GM12865 (cell line): ENCODE measurements at regions not wholly inside any gene's neighbourhood (a gene's known extent, or its start where the extent isn't known, plus 50 kb on each side); places are given as distances from the start of the nearest gene placed in this dataset.

Source experiments
- DNase-seq: peaks from one replicate; pipeline ENCODE4 v3.0.0; 2010; ENCODE audit warnings: low read depth
- H3K4me3 ChIP-seq: 2 replicates; pipeline ENCODE4 v1.5.1; 2011; ENCODE audit warnings: mild to moderate bottlenecking, low read depth, low read length, control low read depth
- CTCF ChIP-seq: IDR thresholded peaks from 2 replicates; pipeline ENCODE4 v1.5.1; 2011; ENCODE audit warnings: low read length, control low read depth, low read depth, inconsistent platforms; ENCODE audit not compliant: insufficient read depth; ENCODE audit errors: missing control alignments

- no peak for DNase-seq
- H3K4me3 ChIP-seq: no peak overlapping the region
- no peak for TF ChIP-seq CTCF
These were observed 418.0 kb upstream of the TNP1 start for GRCh38 chr2:217277646-217278398.

GRCh38 chr2:217276433-217276832 lies 416.6 kb upstream of the TNP1 start:
- H3K4me3 ChIP-seq: no peak overlapping the region
- TF ChIP-seq CTCF: no peak
- no peak for DNase-seq

- no peak for TF ChIP-seq CTCF
- no peak overlapping the region for H3K4me3 ChIP-seq
- DNase-seq: no peak
These were observed 415.2 kb upstream of the TNP1 start for GRCh38 chr2:217275091-217275490.

GRCh38 chr2:217274578-217274977 lies 414.7 kb upstream of the TNP1 start:
- H3K4me3 ChIP-seq: no peak overlapping the region
- TF ChIP-seq CTCF: no peak
- DNase-seq: no peak

GRCh38 chr2:217273851-217274250 lies 414.0 kb upstream of the TNP1 start:
- TF ChIP-seq CTCF: no peak
- H3K4me3 ChIP-seq: no peak overlapping the region
- DNase-seq: no peak

- DNase-seq: no peak
- no peak for TF ChIP-seq CTCF
- no peak overlapping the region for H3K4me3 ChIP-seq
These were observed 413.3 kb upstream of the TNP1 start for GRCh38 chr2:217273162-217273561.

GRCh38 chr2:217271813-217272212 lies 411.9 kb upstream of the TNP1 start:
- no peak for TF ChIP-seq CTCF
- H3K4me3 ChIP-seq: no peak overlapping the region
- DNase-seq: no peak
